ENCODE measurements at regions not wholly inside any gene's neighbourhood (a gene's known extent, or its start where the extent isn't known, plus 50 kb on each side); places are given as distances from the start of the nearest gene placed in this dataset.
A peak's percentile ranks its signal among the peaks of the same experiment; 100 is the strongest.

GRCh38 chr5:86929123-86929766 lies 311.5 kb downstream of the COX7C start:
- Mint-ChIP-seq H3K27me3 (ENCODE audit: insufficient read depth, low read depth) (peaks cover 6% of the 10 kb centered on the region), H3K27ac (no peak overlapping the region), H3K36me3 (no peaks in the 10 kb centered on the region), H3K9me3 (no peaks in the 10 kb centered on the region), H3K4me3 (no peak overlapping the region), H3K4me1 (peaks cover 24% of the 10 kb centered on the region)
- Histone ChIP-seq H3K4me3 (peak overlapping the region; percentile 15), H2AFZ (replicated peaks) (no peak overlapping the region), H3K9me3 (ENCODE audit: low read depth) (no peaks in the 10 kb centered on the region), H3K9ac (no peak overlapping the region), H3K27me3 (no peaks in the 10 kb centered on the region), H4K20me1 (ENCODE audit: low read depth) (no peaks in the 10 kb centered on the region), H3K27ac (no peak overlapping the region), H3K79me2 (ENCODE audit: low read depth) (no peaks in the 10 kb centered on the region), H3K36me3 (no peaks in the 10 kb centered on the region), H3K4me2 (peak overlapping the region; percentile 55), H3K4me1 (peaks cover 17% of the 10 kb centered on the region), H3F3A (ENCODE audit: low read depth) (peaks cover 7% of the 10 kb centered on the region)
- TF ChIP-seq EZH2phosphoT487 (IDR thresholded peaks at IDR 0.05): peak; percentile 50
- no peak for TF ChIP-seq CTCF (IDR thresholded peaks at IDR 0.05)
- TF ChIP-seq EZH2 (IDR thresholded peaks at IDR 0.05): no peak
- peak; percentile 75 for DNase-seq (ENCODE audit: low spot score)

- H3K9me3 ChIP-seq (ENCODE audit: low read depth): no peaks in the 10 kb centered on the region
- TF ChIP-seq CTCF (IDR thresholded peaks at IDR 0.05) (no peak), EZH2phosphoT487 (IDR thresholded peaks at IDR 0.05) (no peak), EZH2 (IDR thresholded peaks at IDR 0.05) (no peak)
- Mint-ChIP-seq H3K27ac (no peak overlapping the region), H3K9me3 (no peaks in the 10 kb centered on the region), H3K4me1 (no peaks in the 10 kb centered on the region), H3K27me3 (ENCODE audit: insufficient read depth, low read depth) (no peaks in the 10 kb centered on the region), H3K36me3 (no peaks in the 10 kb centered on the region), H3K4me3 (no peak overlapping the region)
- no peak overlapping the region for H3K4me3 ChIP-seq
- peak overlapping the region; percentile 17 for H3K9ac ChIP-seq
- peak; percentile 12 for DNase-seq (ENCODE audit: low spot score)
- no peaks in the 10 kb centered on the region for H3K79me2 ChIP-seq (ENCODE audit: low read depth)
- no peaks in the 10 kb centered on the region for H4K20me1 ChIP-seq (ENCODE audit: low read depth)
- no peak overlapping the region for H2AFZ ChIP-seq (replicated peaks)
- no peaks in the 10 kb centered on the region for H3F3A ChIP-seq (ENCODE audit: low read depth)
- no peaks in the 10 kb centered on the region for H3K27me3 ChIP-seq
- H3K4me2 ChIP-seq: no peak overlapping the region
- no peaks in the 10 kb centered on the region for H3K36me3 ChIP-seq
- no peak overlapping the region for H3K27ac ChIP-seq
- peaks cover 8% of the 10 kb centered on the region for H3K4me1 ChIP-seq
Measured at GRCh38 chr5:86951761-86952160, 315.9 kb upstream of the RASA1 start.

- Mint-ChIP-seq H3K27ac (no peak overlapping the region), H3K9me3 (no peaks in the 10 kb centered on the region), H3K36me3 (no peaks in the 10 kb centered on the region), H3K4me1 (peaks cover 4% of the 10 kb centered on the region), H3K27me3 (ENCODE audit: insufficient read depth, low read depth) (no peaks in the 10 kb centered on the region), H3K4me3 (no peak overlapping the region)
- Histone ChIP-seq H3K4me2 (no peak overlapping the region), H3K4me3 (no peak overlapping the region), H3F3A (ENCODE audit: low read depth) (no peaks in the 10 kb centered on the region), H3K27me3 (no peaks in the 10 kb centered on the region), H3K9ac (no peak overlapping the region), H3K4me1 (no peaks in the 10 kb centered on the region), H3K27ac (no peak overlapping the region), H3K9me3 (ENCODE audit: low read depth) (no peaks in the 10 kb centered on the region), H3K36me3 (no peaks in the 10 kb centered on the region), H4K20me1 (ENCODE audit: low read depth) (no peaks in the 10 kb centered on the region), H3K79me2 (ENCODE audit: low read depth) (no peaks in the 10 kb centered on the region), H2AFZ (replicated peaks) (peak overlapping the region; percentile 47)
- TF ChIP-seq CTCF (IDR thresholded peaks at IDR 0.05): no peak
- TF ChIP-seq EZH2 (IDR thresholded peaks at IDR 0.05): no peak
- no peak for TF ChIP-seq EZH2phosphoT487 (IDR thresholded peaks at IDR 0.05)
- no peak for DNase-seq (ENCODE audit: low spot score)
Measured at GRCh38 chr5:86964889-86965288, 302.8 kb upstream of the RASA1 start.
